Karpas-422 (cell line): ENCODE measurements at regions not wholly inside any gene's neighbourhood (a gene's known extent, or its start where the extent isn't known, plus 50 kb on each side); places are given as distances from the start of the nearest gene placed in this dataset.

Source experiments
- DNase-seq: peaks from one replicate; pipeline ENCODE4 v3.0.0-alpha.2; 2015
- H2AFZ ChIP-seq: fragments of 200-600 bp; sonication (generic); 2 replicates; pipeline ENCODE4 v1.6.1; 2014; ENCODE audit warnings: antibody characterized with exemption, low read length, mixed read lengths
- H3K27ac ChIP-seq: fragments of 200-600 bp; sonication (generic); 2 replicates; pipeline ENCODE4 v1.5.1; 2014; ENCODE audit warnings: mild to moderate bottlenecking, low read length, moderate library complexity
- H3K27me3 ChIP-seq: fragments of 200-600 bp; sonication (generic); 2 replicates; pipeline ENCODE4 v1.6.1; 2014; ENCODE audit warnings: low read length, mixed read lengths
- H3K36me3 ChIP-seq: fragments of 200-600 bp; sonication (generic); 2 replicates; pipeline ENCODE4 v1.6.1; 2014; ENCODE audit warnings: low read length, mixed read lengths; ENCODE audit not compliant: insufficient read depth
- H3K4me1 ChIP-seq: fragments of 200-600 bp; sonication (generic); 2 replicates; pipeline ENCODE4 v1.6.1; 2014; ENCODE audit warnings: mild to moderate bottlenecking, low read length, mixed read lengths
- H3K4me2 ChIP-seq: fragments of 200-600 bp; sonication (generic); 2 replicates; pipeline ENCODE4 v1.6.1; 2014; ENCODE audit warnings: low read length, low read depth, mild to moderate bottlenecking; ENCODE audit not compliant: poor library complexity, severe bottlenecking
- H3K4me3 ChIP-seq: fragments of 200-600 bp; sonication (generic); 2 replicates; pipeline ENCODE4 v1.5.1; 2014; ENCODE audit warnings: mild to moderate bottlenecking, antibody characterized with exemption, low read length, mixed read lengths
- H3K79me2 ChIP-seq: fragments of 200-600 bp; sonication (generic); 2 replicates; pipeline ENCODE4 v1.6.1; 2014; ENCODE audit warnings: mild to moderate bottlenecking, low read length, mixed read lengths
- H3K9ac ChIP-seq: fragments of 200-600 bp; sonication (generic); 2 replicates; pipeline ENCODE4 v1.6.0; 2014; ENCODE audit warnings: low read length
- H3K9me2 ChIP-seq: fragments of 200-600 bp; sonication (generic), shearing (Covaris generic); replicated peaks from 2 replicates; pipeline ENCODE4 v1.6.0; 2014; ENCODE audit warnings: mild to moderate bottlenecking, low read length, moderate library complexity; ENCODE audit not compliant: insufficient read depth
- H3K9me3 ChIP-seq: fragments of 300-700, 200-600 bp; sonication (generic); 2 replicates; pipeline ENCODE4 v1.6.1; 2014; ENCODE audit warnings: low read length, mixed read lengths
- H4K20me1 ChIP-seq: fragments of 200-600 bp; sonication (generic); 2 replicates; pipeline ENCODE4 v1.6.1; 2014; ENCODE audit warnings: mild to moderate bottlenecking, antibody characterized with exemption, low read length, low read depth; ENCODE audit not compliant: insufficient read depth

DNA sequence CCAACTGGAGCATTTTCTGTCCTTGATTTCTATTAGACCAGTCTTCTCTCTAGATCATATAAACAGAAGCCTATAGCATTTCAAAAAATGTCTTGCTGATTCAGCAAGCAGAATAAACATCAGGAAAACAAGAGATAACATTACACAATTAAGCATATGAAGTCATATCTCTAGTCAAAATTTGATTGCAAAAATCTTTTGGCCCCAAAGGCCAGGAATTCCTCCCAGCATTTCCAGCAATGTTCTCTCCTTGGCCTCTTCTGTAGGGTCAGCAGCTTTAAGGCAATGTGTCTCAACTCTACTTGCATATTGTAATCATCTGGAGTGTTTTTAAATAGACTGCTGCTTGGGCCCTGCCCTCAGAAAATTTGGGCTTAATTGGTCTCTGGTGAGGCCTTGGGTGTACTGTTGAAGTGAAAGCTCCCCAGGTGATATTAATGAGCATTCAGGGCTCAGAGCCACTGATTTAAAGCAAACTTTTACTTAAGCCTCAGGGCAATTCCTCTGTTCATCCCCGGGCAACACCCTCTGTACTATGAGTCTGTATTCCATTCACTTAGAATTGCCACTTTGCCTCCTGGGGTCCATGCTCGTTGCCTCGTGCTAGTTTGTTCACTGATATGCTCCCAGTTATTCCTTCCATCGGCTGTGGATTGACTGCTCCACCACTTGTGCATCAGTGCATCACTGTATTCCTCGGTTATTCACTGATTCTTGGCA lies 1072.6 kb downstream of the ROBO2 start:
- Histone ChIP-seq H3K36me3 (no peaks in the 10 kb centered on the region), H3K9me3 (no peaks in the 10 kb centered on the region), H4K20me1 (no peaks in the 10 kb centered on the region), H3K27me3 (no peaks in the 10 kb centered on the region), H3K79me2 (no peaks in the 10 kb centered on the region), H3K27ac (no peak overlapping the region), H3K4me3 (no peak overlapping the region), H3K4me2 (no peak overlapping the region), H3K9me2 (no peaks in the 10 kb centered on the region), H3K9ac (no peak overlapping the region), H3K4me1 (peaks cover 7% of the 10 kb centered on the region), H2AFZ (peak overlapping the region; percentile 23; the same call in 1 of the 2 replicates)
- no peak for DNase-seq

GRCh38 chr3:78115983-78116382 lies 1076.1 kb downstream of the ROBO2 start:
- Histone ChIP-seq H3K4me1 (peaks cover 7% of the 10 kb centered on the region), H3K4me3 (no peak overlapping the region), H3K27ac (no peak overlapping the region), H3K9me3 (0 out of 2 replicates have a peak, but pooled peaks cover 3% of the 10 kb centered on the region), H3K4me2 (no peak overlapping the region), H3K9ac (no peak overlapping the region), H3K36me3 (no peaks in the 10 kb centered on the region), H4K20me1 (no peaks in the 10 kb centered on the region), H2AFZ (0 out of 2 replicates have a peak overlapping the region, but pooled peaks have one; percentile 10), H3K9me2 (no peaks in the 10 kb centered on the region), H3K27me3 (no peaks in the 10 kb centered on the region), H3K79me2 (no peaks in the 10 kb centered on the region)
- DNase-seq: no peak

- Histone ChIP-seq H3K79me2 (no peaks in the 10 kb centered on the region), H3K9me2 (no peaks in the 10 kb centered on the region), H2AFZ (no peak overlapping the region), H4K20me1 (no peaks in the 10 kb centered on the region), H3K4me1 (peaks cover 7% of the 10 kb centered on the region), H3K36me3 (no peaks in the 10 kb centered on the region), H3K4me2 (no peak overlapping the region), H3K27me3 (no peaks in the 10 kb centered on the region), H3K4me3 (no peak overlapping the region), H3K9me3 (0 out of 2 replicates have a peak, but pooled peaks cover 3% of the 10 kb centered on the region), H3K9ac (no peak overlapping the region), H3K27ac (no peak overlapping the region)
- no peak for DNase-seq
Measured at GRCh38 chr3:78116874-78117273, 1077.0 kb downstream of the ROBO2 start.

GRCh38 chr3:78123058-78123457 lies 1083.2 kb downstream of the ROBO2 start:
- H4K20me1 ChIP-seq: no peaks in the 10 kb centered on the region
- H3K4me1 ChIP-seq: no peaks in the 10 kb centered on the region
- H3K4me3 ChIP-seq: no peak overlapping the region
- H3K27ac ChIP-seq: no peak overlapping the region
- H3K36me3 ChIP-seq: 0 out of 2 replicates have a peak, but pooled peaks cover 6% of the 10 kb centered on the region
- no peaks in the 10 kb centered on the region for H3K79me2 ChIP-seq
- no peaks in the 10 kb centered on the region for H3K9me2 ChIP-seq
- H3K9me3 ChIP-seq: peaks cover 3% of the 10 kb centered on the region; the same call in 1 of the 2 replicates
- no peak overlapping the region for H3K4me2 ChIP-seq
- H2AFZ ChIP-seq: no peak overlapping the region
- no peak for DNase-seq
- no peak overlapping the region for H3K9ac ChIP-seq
- H3K27me3 ChIP-seq: no peaks in the 10 kb centered on the region

DNA sequence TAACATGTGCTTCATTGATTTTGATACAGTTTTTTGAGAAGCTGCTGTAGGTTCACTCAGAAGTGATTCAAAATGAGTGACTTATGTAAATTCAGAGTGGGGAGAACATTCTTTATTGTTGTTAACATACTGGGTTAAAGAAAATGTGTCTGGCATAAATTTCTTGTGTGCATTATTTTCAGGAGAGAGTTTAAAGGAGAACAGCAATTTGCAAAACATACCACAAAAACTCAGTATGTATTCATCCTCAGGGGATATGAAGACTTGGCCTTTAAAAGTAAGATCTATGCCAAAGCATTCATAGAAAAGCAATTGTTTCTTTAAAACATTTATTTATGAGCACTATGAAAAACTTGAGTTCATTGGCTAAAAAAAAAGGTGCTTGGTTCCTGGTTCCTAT lies 1089.8 kb downstream of the ROBO2 start:
- H3K36me3 ChIP-seq: peaks cover 10% of the 10 kb centered on the region; the same call in 1 of the 2 replicates
- no peaks in the 10 kb centered on the region for H3K27me3 ChIP-seq
- peak; percentile 60 for DNase-seq
- H3K27ac ChIP-seq: peak overlapping the region; percentile 99
- no peaks in the 10 kb centered on the region for H3K79me2 ChIP-seq
- peak overlapping the region; percentile 44; the same call in 1 of the 2 replicates for H3K9ac ChIP-seq
- H3K4me1 ChIP-seq: peaks cover 46% of the 10 kb centered on the region
- no peaks in the 10 kb centered on the region for H3K9me2 ChIP-seq
- H3K4me3 ChIP-seq: no peak overlapping the region
- no peaks in the 10 kb centered on the region for H4K20me1 ChIP-seq
- no peak overlapping the region for H2AFZ ChIP-seq
- peaks cover 9% of the 10 kb centered on the region for H3K9me3 ChIP-seq
- H3K4me2 ChIP-seq: peak overlapping the region; percentile 72

DNA sequence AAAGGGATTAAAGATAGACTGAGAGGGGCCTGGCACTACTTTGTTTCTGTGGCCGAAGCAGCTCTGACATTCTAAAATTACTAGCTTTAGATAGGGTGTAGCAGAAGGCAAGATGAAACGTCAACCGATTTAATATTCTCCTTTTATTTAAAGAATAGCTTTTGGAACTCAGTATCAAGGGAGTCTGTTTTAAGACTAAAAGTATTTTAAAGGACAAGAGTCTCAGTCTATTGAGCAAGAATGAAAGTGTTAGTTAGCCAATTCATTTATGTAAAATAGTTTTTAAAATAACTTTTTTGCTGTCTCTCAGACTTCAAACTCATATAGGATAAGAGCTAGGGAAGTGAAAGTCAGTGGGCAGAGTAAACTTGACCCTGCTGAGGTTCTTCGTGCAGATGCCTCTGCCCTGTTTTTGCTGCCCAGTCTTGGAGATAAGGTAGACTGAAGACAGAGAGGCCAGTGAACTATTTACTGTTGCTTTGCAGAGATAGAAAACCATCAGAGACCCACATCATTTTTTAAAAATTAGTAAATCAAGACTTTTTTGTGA lies 1090.9 kb downstream of the ROBO2 start:
- H3K9me3 ChIP-seq: peaks cover 9% of the 10 kb centered on the region
- DNase-seq: peak; percentile 93
- H3K27ac ChIP-seq: peak overlapping the region; percentile 99
- peak overlapping the region; percentile 26 for H3K4me3 ChIP-seq
- H3K36me3 ChIP-seq: peaks cover 10% of the 10 kb centered on the region; the same call in 1 of the 2 replicates
- H3K9ac ChIP-seq: peak overlapping the region; percentile 44
- H3K79me2 ChIP-seq: no peaks in the 10 kb centered on the region
- peak overlapping the region; percentile 72 for H3K4me2 ChIP-seq
- H2AFZ ChIP-seq: 0 out of 2 replicates have a peak overlapping the region, but pooled peaks have one; percentile 3
- no peaks in the 10 kb centered on the region for H3K9me2 ChIP-seq
- peaks cover 46% of the 10 kb centered on the region for H3K4me1 ChIP-seq
- no peaks in the 10 kb centered on the region for H3K27me3 ChIP-seq
- H4K20me1 ChIP-seq: no peaks in the 10 kb centered on the region

GRCh38 chr3:78134496-78134895 lies 1094.6 kb downstream of the ROBO2 start:
- Histone ChIP-seq H3K27ac (no peak overlapping the region; the same call in 1 of the 2 replicates), H4K20me1 (no peaks in the 10 kb centered on the region), H2AFZ (peak overlapping the region; percentile 29; the same call in 1 of the 2 replicates), H3K4me2 (no peak overlapping the region), H3K27me3 (no peaks in the 10 kb centered on the region), H3K9me2 (no peaks in the 10 kb centered on the region), H3K79me2 (no peaks in the 10 kb centered on the region), H3K36me3 (no peaks in the 10 kb centered on the region), H3K4me1 (peaks cover 52% of the 10 kb centered on the region), H3K4me3 (no peak overlapping the region), H3K9ac (no peak overlapping the region), H3K9me3 (no peaks in the 10 kb centered on the region)
- no peak for DNase-seq

- no peak overlapping the region for H3K27ac ChIP-seq
- H3K4me2 ChIP-seq: no peak overlapping the region
- no peak for DNase-seq
- H3K9me2 ChIP-seq: no peaks in the 10 kb centered on the region
- peaks cover 13% of the 10 kb centered on the region for H3K4me1 ChIP-seq
- no peak overlapping the region; the same call in 1 of the 2 replicates for H2AFZ ChIP-seq
- no peaks in the 10 kb centered on the region for H3K9me3 ChIP-seq
- H3K36me3 ChIP-seq: no peaks in the 10 kb centered on the region
- H3K27me3 ChIP-seq: no peaks in the 10 kb centered on the region
- H3K4me3 ChIP-seq: no peak overlapping the region
- no peaks in the 10 kb centered on the region for H4K20me1 ChIP-seq
- no peak overlapping the region for H3K9ac ChIP-seq
- H3K79me2 ChIP-seq: no peaks in the 10 kb centered on the region
Measured at GRCh38 chr3:78139166-78139565, 1099.3 kb downstream of the ROBO2 start.
